CD4-positive, alpha-beta T cell treated with Interleukin-12 subunit alpha and Interleukin-12 subunit beta, for 1 hour (primary cell): ENCODE measurements at regions not wholly inside any gene's neighbourhood (a gene's known extent, or its start where the extent isn't known, plus 50 kb on each side); places are given as distances from the start of the nearest gene placed in this dataset.
"Not testable (repeated sequence)": the region's sequence is repeated elsewhere in the genome, so short reads cannot be mapped to it uniquely, and the experiment has no call there.

Source experiments
- DNase-seq: peaks from one replicate; pipeline ENCODE4 v3.0.0-alpha.2; 2020

GRCh38 chr10:129063212-129063611 lies 403.8 kb upstream of the MGMT start:
- no peak for DNase-seq

DNA sequence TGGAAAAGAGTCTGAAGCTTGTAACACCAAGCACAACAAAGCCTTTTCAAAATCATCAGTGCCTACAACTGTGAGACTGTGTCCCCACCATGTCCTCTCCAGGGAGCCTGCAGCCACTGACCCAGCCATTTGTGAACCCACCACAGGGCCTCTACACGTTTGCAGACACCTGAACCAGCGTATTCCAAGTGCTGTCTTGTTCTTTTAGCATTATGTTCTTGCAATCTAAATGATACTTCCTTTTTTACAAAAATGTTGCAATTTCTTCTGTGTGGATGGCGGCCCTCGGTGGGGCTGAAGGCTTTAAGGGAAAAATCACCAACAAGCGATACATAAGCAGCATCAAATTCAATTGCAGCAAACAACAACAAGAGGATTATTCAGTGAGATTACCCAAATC lies 403.2 kb upstream of the MGMT start:
- no peak for DNase-seq

DNA sequence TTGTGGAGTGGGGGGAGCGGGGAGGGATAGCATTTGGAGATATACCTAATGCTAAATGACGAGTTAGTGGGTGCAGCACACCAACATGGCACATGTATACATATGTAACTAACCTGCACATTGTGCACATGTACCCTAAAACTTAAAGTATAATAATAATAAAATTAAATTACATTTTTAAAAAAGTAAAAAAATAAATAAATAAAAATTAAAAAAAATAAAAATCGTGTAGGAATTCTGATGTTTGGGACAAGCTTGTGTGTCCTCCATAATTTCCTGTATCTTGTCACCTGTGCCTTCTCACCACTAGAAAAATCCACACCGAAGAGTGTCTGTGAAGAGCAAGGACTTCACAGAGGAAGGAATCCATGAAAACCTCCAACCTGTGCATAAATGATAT lies 400.5 kb upstream of the MGMT start:
- not testable (repeated sequence) for DNase-seq

- DNase-seq, result not testable (repeated sequence)
Observed at GRCh38 chr10:129071411-129071810, 395.6 kb upstream of the MGMT start.

DNA sequence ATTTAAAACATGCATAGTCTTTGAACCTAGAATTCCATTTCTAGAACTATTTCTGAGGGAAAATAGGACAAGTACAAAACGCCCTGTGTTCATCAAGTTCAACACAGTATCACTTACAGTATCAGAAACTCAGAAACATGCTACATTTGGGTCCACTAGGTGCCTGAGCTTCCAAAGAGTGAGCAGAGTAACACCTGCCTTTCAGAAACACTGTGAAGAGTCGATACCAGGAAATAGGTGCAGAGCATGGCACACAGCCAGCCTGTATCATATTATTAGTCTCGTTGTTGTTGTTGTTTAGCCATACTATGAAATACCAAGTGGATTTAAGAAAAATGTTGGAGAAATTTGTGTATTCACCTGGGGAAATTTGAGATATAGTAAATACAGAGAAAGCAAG lies 392.1 kb upstream of the MGMT start:
- DNase-seq, result no peak

- no peak for DNase-seq
Observed at GRCh38 chr10:129075508-129075907, 391.5 kb upstream of the MGMT start.

DNA sequence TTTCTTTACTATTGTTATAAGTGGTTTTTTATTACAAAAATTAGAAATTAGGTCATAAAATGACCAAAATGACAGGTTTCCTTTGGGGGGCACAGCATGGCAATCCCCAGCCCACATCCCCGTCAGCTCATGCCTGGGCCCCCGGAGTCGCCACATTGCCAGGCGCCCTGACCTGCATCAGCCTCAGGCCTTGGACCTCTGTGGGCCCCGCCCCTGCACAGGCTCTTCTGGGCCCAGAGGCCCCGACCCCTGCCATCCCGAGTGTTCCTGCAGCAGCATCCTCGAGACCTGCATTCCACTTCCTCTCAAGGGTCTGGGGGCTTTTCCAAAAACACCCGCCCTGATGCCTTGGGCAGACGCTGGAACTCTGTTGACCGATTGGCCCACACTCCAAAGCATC lies 391.1 kb upstream of the MGMT start:
- no peak for DNase-seq

DNA sequence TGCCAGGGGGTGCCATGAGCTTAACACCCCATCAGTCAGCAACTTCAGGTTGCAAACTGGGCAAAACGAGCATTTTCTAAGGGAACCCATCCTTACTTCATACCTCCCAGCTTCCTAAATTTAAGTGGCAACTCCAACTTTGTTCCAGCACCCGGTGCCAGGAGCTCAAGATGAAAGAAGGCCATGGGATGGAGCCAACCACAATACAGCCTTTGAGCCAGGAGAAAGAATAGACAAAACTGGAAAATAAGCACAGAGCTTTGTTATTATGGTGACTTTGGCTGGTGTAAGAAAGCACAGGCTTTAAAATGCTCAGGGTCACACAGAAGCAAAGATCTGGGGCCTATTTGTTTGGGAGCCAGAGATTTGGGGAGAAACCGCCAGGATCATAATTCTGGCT lies 388.7 kb upstream of the MGMT start:
- DNase-seq, result no peak

- DNase-seq, result no peak
Observed at GRCh38 chr10:129078746-129079145, 388.3 kb upstream of the MGMT start.

DNA sequence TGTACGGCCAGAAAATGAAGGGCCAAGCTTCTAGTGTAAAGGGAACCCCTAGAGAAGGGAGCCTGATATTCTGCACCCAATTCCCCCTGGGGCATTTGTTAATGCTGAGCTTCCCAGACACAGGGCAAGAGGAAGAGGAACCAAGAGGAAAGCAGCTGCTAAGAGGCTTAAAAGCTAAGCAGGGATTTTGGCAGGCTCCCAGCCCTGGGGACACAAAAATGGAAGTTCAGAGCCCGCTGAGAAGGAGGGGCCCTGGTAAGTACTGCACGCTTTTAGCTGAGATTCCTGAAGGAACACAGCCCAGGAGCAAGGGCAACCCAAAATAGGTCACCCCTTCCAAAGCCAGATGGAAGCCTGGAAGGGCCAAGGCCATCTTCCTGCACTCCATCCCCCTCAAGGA lies 387.3 kb upstream of the MGMT start:
- DNase-seq, result no peak

- no peak for DNase-seq
Observed at GRCh38 chr10:129085811-129086210, 381.2 kb upstream of the MGMT start.

DNA sequence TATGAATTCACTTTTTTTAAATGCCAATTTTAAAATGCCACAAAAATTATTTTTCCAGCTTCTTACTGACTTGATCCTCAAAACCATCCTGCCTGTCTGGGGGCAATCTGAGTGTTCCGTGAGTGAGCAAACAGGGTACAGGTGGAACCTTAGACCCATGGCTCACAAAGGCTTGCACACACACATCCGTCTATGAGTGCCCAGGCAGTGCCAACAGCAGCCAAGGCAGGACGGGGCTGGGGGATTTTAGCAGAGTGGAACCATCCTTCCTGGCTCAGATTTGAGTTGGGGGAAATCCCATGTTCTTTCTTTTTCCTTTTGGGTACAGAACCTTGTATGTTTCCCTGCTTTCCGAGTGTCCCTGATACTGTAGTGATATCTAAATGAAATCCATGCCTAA lies 377.7 kb upstream of the MGMT start:
- no peak for DNase-seq

- no peak for DNase-seq
Observed at GRCh38 chr10:129090165-129090564, 376.9 kb upstream of the MGMT start.

DNA sequence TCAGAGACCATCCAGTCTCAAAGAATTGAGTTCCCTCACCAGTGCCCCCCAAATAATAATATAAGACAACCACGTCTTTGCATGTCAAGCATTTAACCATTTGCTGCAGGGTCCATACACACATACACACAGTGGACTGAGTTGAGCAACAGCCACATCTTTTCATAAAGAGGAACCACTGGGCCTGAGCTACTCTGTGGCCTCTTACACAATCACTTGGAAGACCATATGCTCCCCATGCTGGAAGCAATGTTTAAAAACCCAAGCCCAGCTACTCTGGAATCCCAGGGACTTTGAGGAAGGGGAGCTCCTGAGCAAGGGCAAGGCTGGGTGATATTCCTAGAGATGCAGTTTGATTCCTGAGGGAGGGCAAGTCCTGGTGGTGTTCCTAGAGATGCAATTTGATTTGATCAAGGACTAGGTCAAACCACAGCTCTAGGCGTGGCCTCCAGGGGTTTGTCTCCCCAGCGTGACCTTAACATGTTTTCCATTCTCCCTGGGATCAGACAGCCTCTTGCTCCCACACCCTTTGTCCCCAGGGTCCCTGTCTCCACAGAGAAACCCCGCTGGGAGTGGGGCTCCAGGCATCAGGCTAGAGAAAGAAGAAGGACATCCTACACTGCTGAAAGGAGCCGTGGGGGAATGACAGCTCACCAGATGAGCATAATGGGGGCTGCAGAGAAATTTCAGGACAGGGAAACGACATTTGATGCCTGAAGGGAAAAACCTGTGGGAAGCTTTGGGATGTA lies 376.2 kb upstream of the MGMT start:
- DNase-seq, result no peak

DNA sequence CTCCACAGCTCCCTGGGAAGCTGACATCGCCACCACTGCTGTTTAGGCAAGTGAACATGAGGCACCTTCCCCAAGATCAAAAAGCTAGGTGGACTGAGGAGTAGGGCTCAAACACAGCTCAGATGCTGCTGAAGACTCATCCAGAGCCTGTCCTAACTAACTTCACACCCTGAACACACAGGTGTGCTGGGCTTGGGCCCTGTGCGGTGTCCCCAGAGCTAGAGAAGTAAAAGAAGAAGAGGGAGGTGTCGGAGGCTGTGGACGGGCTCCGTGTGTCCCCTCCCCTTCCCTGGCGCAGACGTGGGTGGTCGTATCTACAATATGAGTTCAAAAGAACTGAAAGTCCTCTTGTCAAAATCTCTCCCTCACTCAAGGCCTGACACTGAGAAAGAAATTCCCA lies 373.4 kb upstream of the MGMT start:
- no peak for DNase-seq

DNA sequence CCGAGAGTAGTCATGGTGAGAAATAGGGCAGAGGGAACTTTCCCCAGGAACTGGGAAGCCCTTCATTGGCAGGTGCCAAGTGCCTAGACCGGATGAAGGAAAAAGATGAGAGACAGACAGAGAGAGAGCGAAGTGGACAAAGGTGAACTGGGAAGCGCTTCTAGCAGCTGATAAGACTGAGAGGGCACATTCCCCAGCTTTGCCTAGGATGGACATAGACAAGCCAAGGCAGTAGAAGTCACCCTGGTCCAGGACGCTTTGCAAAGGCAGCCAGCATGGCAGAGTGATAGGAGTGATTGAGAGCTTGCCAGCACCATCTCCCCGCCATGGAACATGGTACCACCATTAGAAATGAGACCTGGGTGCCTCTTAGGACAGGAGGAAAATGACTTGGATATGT lies 372.8 kb upstream of the MGMT start:
- DNase-seq, result no peak

- no peak for DNase-seq
Observed at GRCh38 chr10:129094861-129095260, 372.2 kb upstream of the MGMT start.

- no peak for DNase-seq
Observed at GRCh38 chr10:129095680-129096064, 371.4 kb upstream of the MGMT start.

GRCh38 chr10:129096065-129096984 lies 370.7 kb upstream of the MGMT start:
- no peak for DNase-seq

DNA sequence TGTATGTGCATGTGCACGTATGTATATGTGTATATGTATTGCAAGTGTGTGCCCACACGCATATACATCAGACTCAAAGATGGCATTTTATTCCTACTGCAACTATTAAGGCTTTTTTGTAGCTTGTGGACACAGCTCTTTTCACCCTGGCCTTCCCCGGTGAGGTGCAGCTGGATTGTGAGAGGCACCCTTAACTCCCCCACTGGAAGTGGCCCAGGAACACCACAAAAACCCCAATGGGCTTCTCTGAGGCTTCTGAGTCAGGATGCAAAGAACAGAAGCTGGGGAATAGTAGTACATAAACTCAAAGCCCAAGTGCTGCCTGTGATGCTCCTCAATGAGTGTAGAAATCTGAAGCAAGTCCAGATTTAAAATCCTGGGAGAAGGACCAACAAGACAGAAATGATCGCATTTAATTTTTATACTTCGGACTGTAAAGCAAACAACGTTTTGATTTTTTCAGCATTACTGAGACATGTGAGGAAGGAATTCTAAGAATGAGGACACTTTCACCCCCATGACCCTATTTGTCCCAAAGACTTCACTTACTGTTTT lies 369.2 kb upstream of the MGMT start:
- DNase-seq, result no peak

DNA sequence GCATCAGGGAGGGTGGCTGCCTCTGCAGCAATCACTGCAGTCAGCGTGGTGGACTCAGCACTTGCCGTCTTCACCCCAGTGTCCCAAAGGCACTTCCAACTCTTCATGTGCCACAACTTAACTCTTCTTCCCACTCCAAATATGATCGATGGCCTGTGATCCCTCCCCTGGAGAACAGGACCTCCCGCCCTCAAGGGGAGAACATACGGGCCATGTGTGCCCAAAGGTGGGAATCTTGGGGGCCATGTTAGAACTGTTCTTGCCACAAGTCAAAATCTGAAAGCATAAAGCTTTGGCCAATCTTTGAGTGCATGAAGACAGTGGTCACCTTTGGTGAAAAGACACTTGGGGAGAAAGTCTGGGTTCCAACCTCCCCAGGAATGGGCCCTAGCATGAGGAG lies 368.5 kb upstream of the MGMT start:
- DNase-seq, result no peak

GRCh38 chr10:129099486-129099885 lies 367.6 kb upstream of the MGMT start:
- DNase-seq, result no peak

DNA sequence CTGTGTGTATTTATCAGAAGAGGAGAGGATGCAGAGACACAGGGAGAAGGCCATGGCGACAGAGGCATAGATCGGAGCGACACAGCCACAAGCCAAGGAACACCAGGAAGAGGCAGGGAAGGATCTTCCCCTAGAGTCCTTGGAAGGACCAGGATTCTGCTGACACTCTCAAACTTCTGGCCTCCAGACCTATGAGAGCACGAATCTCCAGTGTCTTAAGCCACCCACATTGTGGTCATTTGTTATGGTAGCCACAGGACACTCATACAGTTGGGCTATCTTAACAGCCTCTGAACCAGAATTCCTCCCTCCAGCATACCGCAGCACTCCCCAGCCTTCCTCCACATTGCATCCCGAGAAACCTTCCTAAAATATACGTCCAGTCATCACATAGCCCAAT lies 367.0 kb upstream of the MGMT start:
- no peak for DNase-seq
